Panc1 (cell line): ENCODE measurements at regions not wholly inside any gene's neighbourhood (a gene's known extent, or its start where the extent isn't known, plus 50 kb on each side); places are given as distances from the start of the nearest gene placed in this dataset.

ENCODE experiments used
- ATAC-seq: fragments of 200-7000 bp; cut with Tn5 transposase; 2 replicates; pipeline ENCODE4 v1.9.1; 2020; ENCODE audit warnings: mild to moderate bottlenecking, moderate library complexity
- BruUV-seq: library from RNA; stranded (reverse); fragments of 400-500 nt; replicated peaks from 2 replicates; lab custom pipeline; 2021; lab: Mats Ljungman, UMichigan
- CTCF ChIA-PET: fragments of 300-600 bp; sonication (Branson Sonifier 250); formaldehyde crosslinking; loops from one replicate; lab custom pipeline; 2022; ENCODE audit warnings: antibody characterized with exemption; lab: Charles Lee
- POLR2A ChIA-PET: fragments of 300-600 bp; sonication (Branson Sonifier 250); formaldehyde crosslinking; loops from one replicate; lab custom pipeline; 2022; ENCODE audit warnings: antibody characterized with exemption; lab: Charles Lee
- DNase-seq: peaks from one replicate; pipeline ENCODE4 v3.0.0-alpha.2; 2010; ENCODE audit warnings: low read depth, low spot score
- H3K27ac ChIP-seq: 2 replicates; pipeline ENCODE4 v1.5.1; 2011; ENCODE audit warnings: mild to moderate bottlenecking, low read length, inconsistent platforms
- H3K27me3 ChIP-seq: fragments of 200-500 bp; sonication (Bioruptor generic); 2 replicates; pipeline ENCODE4 v1.6.0; 2014; ENCODE audit warnings: low read length, inconsistent platforms; ENCODE audit not compliant: control insufficient read depth, insufficient read depth
- H3K36me3 ChIP-seq: fragments of 200-500 bp; sonication (Bioruptor generic); 2 replicates; pipeline ENCODE4 v1.5.1; 2014; ENCODE audit warnings: inconsistent platforms, mild to moderate bottlenecking, low read length, moderate library complexity; ENCODE audit not compliant: control insufficient read depth, insufficient read depth
- H3K4me1 ChIP-seq: 2 replicates; pipeline ENCODE4 v1.5.1; 2011; ENCODE audit warnings: inconsistent platforms, mild to moderate bottlenecking, low read length, moderate library complexity; ENCODE audit not compliant: control insufficient read depth, insufficient read depth
- H3K4me3 ChIP-seq, 2 experiments: 2 replicates each; pipeline ENCODE4 v1.5.1; 2011 to 2012; ENCODE audit warnings: low read depth in 2 of 2, low read length in 2 of 2, mild to moderate bottlenecking in 2 of 2, inconsistent platforms in 1 of 2, moderate library complexity in 1 of 2
- H3K9me3 ChIP-seq: fragments of 200-500 bp; sonication (Bioruptor generic); 2 replicates; pipeline ENCODE4 v1.5.1; 2014; ENCODE audit warnings: low read depth, mild to moderate bottlenecking, inconsistent platforms, low read length, moderate library complexity; ENCODE audit not compliant: control insufficient read depth, insufficient read depth
- POLR2AphosphoS5 ChIP-seq: IDR thresholded peaks from 2 replicates; pipeline ENCODE4 v1.6.1; 2012; ENCODE audit warnings: mild to moderate bottlenecking, low read depth, low read length, moderate library complexity
- SIN3A ChIP-seq: IDR thresholded peaks from 2 replicates; pipeline ENCODE4 v1.6.1; 2012; ENCODE audit warnings: low read depth, mild to moderate bottlenecking, low read length, moderate library complexity, borderline replicate concordance; ENCODE audit not compliant: insufficient read depth
- TCF7L2 ChIP-seq: IDR thresholded peaks from 2 replicates; pipeline ENCODE4 v1.6.1; 2011; ENCODE audit warnings: mild to moderate bottlenecking, low read depth, low read length, inconsistent platforms
- in situ Hi-C: cut with HindIII; loops from 2 replicates; pipeline ENCODE4 v1.10.0; 2016; ENCODE audit warnings: low sequenced_read_pairs, low pct_unique_long_range_greater_than_20kb
- intact Hi-C: fragments of 100-400 bp; cut with micrococcal nuclease; formaldehyde crosslinking; loops from one replicate; pipeline ENCODE4 v1.10.0; 2022; ENCODE audit not compliant: unreplicated experiment
- TF ChIP-seq, protein P1 (sequence below), 2 experiments: IDR thresholded peaks; 2 replicates each; pipeline ENCODE4 v1.6.1; 2011 to 2012; ENCODE audit warnings: low read depth in 2 of 2, control low read depth in 1 of 2, low read length in 1 of 2, mild to moderate bottlenecking in 1 of 2, moderate library complexity in 1 of 2; ENCODE audit not compliant: insufficient read depth in 1 of 2
- TF ChIP-seq, protein P2 (sequence below): fragments of 450-650 bp; IDR thresholded peaks from 2 replicates; pipeline ENCODE4 v1.5.1; 2017; ENCODE audit warnings: mild to moderate bottlenecking

DNA sequence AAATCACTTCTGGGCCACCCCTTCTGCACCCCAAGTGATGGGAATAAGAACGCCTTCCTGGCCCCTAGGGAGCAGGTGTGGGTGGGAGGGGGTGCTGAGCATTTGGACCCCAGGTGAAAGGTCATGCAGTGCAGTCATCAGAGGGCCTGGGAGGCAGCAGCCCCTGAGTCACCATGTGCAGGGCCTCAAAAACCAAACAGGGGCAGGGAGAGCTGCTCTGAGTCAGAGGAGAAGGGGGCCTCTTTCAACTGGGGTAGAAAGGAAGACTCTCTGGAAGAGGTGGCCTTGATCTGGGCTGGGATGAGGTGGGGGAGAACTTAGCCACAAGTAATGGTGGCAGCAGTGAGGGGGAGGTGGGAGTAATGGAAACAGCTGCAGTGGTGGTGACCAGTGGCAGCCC is 164.3 kb downstream of the BUB3 start:
- DNase-seq (no peak), ATAC-seq (no peak)
- H3K36me3 ChIP-seq, result no peaks in the 10 kb centered on the region
- H3K9me3 ChIP-seq, result no peaks in the 10 kb centered on the region
- POLR2A ChIA-PET, result interaction anchor here (0.7 kb wide), 1 partner anchor 22 kb away, joined by 4 read pairs; no protein-coding TSS in a partner anchor
- TF ChIP-seq SIN3A (no peak), POLR2AphosphoS5 (no peak), TCF7L2 (no peak)
- TF ChIP-seq, protein P1, sequence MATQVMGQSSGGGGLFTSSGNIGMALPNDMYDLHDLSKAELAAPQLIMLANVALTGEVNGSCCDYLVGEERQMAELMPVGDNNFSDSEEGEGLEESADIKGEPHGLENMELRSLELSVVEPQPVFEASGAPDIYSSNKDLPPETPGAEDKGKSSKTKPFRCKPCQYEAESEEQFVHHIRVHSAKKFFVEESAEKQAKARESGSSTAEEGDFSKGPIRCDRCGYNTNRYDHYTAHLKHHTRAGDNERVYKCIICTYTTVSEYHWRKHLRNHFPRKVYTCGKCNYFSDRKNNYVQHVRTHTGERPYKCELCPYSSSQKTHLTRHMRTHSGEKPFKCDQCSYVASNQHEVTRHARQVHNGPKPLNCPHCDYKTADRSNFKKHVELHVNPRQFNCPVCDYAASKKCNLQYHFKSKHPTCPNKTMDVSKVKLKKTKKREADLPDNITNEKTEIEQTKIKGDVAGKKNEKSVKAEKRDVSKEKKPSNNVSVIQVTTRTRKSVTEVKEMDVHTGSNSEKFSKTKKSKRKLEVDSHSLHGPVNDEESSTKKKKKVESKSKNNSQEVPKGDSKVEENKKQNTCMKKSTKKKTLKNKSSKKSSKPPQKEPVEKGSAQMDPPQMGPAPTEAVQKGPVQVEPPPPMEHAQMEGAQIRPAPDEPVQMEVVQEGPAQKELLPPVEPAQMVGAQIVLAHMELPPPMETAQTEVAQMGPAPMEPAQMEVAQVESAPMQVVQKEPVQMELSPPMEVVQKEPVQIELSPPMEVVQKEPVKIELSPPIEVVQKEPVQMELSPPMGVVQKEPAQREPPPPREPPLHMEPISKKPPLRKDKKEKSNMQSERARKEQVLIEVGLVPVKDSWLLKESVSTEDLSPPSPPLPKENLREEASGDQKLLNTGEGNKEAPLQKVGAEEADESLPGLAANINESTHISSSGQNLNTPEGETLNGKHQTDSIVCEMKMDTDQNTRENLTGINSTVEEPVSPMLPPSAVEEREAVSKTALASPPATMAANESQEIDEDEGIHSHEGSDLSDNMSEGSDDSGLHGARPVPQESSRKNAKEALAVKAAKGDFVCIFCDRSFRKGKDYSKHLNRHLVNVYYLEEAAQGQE (IDR thresholded peaks at IDR 0.05; ENCODE audit: insufficient read depth in 1 of 2, low read depth in 2 of 2, low read length in 1 of 2), result no peak
- TF ChIP-seq, protein P2, sequence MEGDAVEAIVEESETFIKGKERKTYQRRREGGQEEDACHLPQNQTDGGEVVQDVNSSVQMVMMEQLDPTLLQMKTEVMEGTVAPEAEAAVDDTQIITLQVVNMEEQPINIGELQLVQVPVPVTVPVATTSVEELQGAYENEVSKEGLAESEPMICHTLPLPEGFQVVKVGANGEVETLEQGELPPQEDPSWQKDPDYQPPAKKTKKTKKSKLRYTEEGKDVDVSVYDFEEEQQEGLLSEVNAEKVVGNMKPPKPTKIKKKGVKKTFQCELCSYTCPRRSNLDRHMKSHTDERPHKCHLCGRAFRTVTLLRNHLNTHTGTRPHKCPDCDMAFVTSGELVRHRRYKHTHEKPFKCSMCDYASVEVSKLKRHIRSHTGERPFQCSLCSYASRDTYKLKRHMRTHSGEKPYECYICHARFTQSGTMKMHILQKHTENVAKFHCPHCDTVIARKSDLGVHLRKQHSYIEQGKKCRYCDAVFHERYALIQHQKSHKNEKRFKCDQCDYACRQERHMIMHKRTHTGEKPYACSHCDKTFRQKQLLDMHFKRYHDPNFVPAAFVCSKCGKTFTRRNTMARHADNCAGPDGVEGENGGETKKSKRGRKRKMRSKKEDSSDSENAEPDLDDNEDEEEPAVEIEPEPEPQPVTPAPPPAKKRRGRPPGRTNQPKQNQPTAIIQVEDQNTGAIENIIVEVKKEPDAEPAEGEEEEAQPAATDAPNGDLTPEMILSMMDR, result no peak
- in situ Hi-C loops (no loop called here), intact Hi-C loops (no loop called here)
- H3K27me3 ChIP-seq, result no peaks in the 10 kb centered on the region
- no TSS peak for BruUV-seq
- no peaks in the 10 kb centered on the region for H3K4me1 ChIP-seq
- no peak overlapping the region for H3K4me3 ChIP-seq
- no peak overlapping the region for H3K27ac ChIP-seq
- CTCF ChIA-PET, result no interaction called here

DNA sequence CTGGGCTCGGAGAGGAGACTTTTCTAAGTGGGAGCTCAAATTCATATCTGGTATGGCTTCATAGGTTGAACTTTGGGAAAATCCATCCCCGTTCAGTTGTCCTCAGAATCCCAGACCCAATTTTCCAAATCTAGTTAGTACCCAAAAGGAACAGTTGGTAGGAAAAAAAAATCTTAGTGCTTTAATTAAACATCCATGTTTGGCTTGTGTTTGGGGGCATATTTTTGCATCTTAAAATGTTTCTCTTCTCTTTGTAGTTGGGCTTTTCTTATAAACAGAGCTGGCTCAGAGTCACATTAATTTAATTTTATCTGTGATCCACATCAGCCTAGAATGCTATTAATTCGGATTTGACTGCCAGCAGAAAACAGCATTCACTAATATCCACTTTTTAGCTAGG is 165.9 kb downstream of the BUB3 start:
- POLR2A ChIA-PET, result no interaction called here

More for the DNA sequence above, 165.9 kb downstream of the BUB3 start:
- H3K4me1 ChIP-seq, result no peaks in the 10 kb centered on the region
- in situ Hi-C loops, result no loop called here
- no peaks in the 10 kb centered on the region for H3K9me3 ChIP-seq
- H3K27ac ChIP-seq, result no peak overlapping the region
- TF ChIP-seq TCF7L2 (no peak), SIN3A (no peak), POLR2AphosphoS5 (no peak)
- TF ChIP-seq, protein P1 (IDR thresholded peaks at IDR 0.05; ENCODE audit: insufficient read depth in 1 of 2, low read depth in 2 of 2, low read length in 1 of 2), result no peak
- TF ChIP-seq, protein P2, result no peak
- no peaks in the 10 kb centered on the region for H3K36me3 ChIP-seq
- H3K27me3 ChIP-seq, result no peaks in the 10 kb centered on the region
- intact Hi-C loops, result no loop called here
- no peak for ATAC-seq
- no TSS peak for BruUV-seq
- DNase-seq, result no peak
- no peak overlapping the region for H3K4me3 ChIP-seq
- CTCF ChIA-PET, result no interaction called here
